DMS79 treated with DMSO at 0.1 percent for 48 hours (cell line): ENCODE measurements at regions not wholly inside any gene's neighbourhood (a gene's known extent, or its start where the extent isn't known, plus 50 kb on each side); places are given as distances from the start of the nearest gene placed in this dataset.

Source experiments
- DNase-seq: peaks from one replicate; lab custom pipeline; 2025; lab: John Stamatoyannopoulos, UW

- DNase-seq = no peak
These were observed 178.8 kb upstream of the C9orf72 start for GRCh38 chr9:27752069-27752468.

- DNase-seq = no peak
These were observed 182.6 kb upstream of the C9orf72 start for GRCh38 chr9:27755846-27756245.

GRCh38 chr9:27756418-27756817 is 183.1 kb upstream of the C9orf72 start:
- no peak for DNase-seq

GRCh38 chr9:27763831-27764230 is 190.6 kb upstream of the C9orf72 start:
- DNase-seq = no peak

DNA sequence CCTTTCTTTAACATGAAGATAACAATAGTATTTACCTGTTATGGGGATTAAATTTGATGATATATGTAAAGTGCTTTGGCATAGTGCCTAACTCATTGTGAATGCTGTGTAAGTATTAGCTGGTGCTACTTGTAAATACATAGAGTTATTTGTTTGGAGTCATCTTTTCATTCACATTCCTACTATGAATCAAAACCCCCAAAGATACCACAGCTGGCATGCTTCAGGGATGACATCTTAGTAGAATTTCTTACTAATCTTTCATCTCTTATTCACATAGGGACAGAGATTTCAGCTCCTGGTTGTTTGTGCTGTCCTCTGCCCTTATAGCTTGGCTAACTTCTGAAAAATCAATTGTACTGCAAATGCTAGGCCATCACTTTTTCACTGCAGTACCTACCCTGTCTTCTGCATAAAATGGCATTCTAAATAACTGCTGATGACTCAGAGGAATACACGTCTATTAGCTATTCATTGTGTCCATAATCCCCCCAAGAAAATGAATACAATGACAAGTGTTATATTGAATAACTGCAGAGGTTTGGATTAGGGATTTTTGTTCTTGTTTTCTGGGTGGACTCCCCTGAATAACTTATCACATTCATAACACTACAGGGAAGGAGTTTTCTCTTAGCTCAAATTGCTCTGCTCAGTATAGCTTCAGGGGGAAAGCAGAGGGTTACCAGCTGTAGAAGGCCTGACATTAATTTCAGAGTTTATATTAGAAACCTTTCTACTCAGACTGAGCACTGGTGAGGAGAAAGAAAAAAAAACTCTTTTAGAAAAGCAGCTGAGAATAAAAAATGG is 192.2 kb upstream of the C9orf72 start:
- no peak for DNase-seq

- no peak for DNase-seq
These were observed 193.0 kb upstream of the C9orf72 start for GRCh38 chr9:27766073-27766835.

DNA sequence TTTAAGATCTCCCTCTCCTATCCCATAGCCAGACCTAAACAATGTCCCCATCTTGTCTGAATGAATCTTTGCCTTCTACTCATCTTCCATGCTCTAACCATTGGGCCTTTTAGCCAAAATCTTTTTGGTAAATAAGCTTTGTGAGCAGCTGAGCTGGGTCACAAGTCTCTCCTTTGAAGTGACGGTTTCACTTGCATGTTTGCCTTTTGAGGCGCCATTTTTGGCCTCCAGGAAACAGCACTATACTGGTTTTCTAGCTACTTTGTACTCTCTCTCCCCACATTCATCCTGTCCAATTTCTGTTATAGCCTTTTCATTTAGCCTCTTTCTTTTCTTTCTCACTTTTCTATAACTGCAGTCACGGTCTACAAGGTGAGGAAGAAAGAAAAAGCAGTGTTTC is 195.5 kb upstream of the C9orf72 start:
- no peak for DNase-seq

DNA sequence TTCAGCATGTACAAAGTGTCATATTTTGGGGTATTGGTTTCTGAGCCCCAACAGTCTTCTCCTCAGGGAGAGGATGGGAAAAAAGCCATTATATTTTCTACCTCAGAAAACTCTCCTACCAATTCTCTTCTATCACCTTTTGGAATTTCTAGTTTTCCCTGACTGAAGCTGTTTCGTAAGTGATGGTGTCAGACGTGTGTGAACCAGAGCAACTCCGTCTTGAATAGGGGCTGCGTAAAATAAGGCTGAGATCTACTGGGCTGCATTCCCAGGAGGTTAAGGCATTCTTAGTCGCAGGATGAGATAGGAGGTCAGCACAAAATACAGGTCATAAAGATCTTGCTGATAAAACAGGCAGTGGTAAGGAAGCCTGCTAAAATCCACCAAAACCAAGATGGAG is 197.3 kb upstream of the C9orf72 start:
- no peak for DNase-seq

GRCh38 chr9:27771803-27772545 is 198.7 kb upstream of the C9orf72 start:
- no peak for DNase-seq

- DNase-seq = no peak
These were observed 211.8 kb upstream of the C9orf72 start for GRCh38 chr9:27784847-27785713.

- DNase-seq = no peak
These were observed 212.4 kb upstream of the C9orf72 start for GRCh38 chr9:27785714-27786100.

DNA sequence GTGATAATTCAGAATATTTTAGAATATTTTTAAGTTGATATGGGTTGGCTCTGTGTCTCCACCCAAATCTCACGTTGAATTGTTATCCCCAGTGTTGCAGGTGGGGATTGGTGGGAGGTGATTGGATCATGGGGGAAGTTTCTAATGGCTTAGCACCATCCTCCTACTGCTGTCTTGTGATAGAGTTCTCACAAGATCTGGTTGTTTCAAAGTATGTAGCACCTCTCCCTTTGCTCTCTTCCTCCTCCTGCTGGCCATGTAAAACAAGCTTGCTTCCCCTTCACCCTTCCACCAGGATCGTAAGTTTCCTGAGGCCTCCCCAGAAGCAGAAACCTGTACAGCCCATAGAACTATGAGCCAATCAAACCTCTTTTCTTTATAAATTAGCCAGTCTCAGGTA is 214.6 kb upstream of the C9orf72 start:
- no peak for DNase-seq

GRCh38 chr9:27791311-27791710 is 218.0 kb upstream of the C9orf72 start:
- DNase-seq = no peak

- DNase-seq = no peak
These were observed 219.8 kb upstream of the C9orf72 start for GRCh38 chr9:27792971-27793689.

- no peak for DNase-seq
These were observed 226.0 kb upstream of the C9orf72 start for GRCh38 chr9:27799326-27799725.

DNA sequence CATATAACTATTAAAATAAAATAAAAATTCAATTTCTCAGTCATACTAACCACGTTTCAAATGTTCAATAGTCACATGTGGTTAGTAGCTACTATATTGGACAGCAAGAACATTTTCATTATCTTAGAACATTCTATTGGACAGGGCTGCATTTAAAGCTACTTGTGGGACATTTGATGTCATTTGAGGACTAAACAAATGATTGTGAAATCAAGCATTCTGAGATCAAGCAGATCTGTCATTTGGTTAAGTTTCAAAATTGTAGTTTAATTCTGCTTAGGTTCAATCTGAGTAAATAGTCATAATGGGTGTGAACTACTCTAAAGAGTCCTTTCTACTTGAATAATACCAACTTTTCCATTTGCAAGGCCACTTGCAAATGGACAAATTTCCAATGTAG is 226.9 kb upstream of the C9orf72 start:
- DNase-seq = no peak

GRCh38 chr9:27800692-27801370 is 227.6 kb upstream of the C9orf72 start:
- no peak for DNase-seq

GRCh38 chr9:27801545-27801944 is 228.3 kb upstream of the C9orf72 start:
- no peak for DNase-seq

GRCh38 chr9:27802418-27802817 is 229.1 kb upstream of the C9orf72 start:
- DNase-seq = no peak

- DNase-seq = no peak
These were observed 235.6 kb upstream of the C9orf72 start for GRCh38 chr9:27808864-27809263.

DNA sequence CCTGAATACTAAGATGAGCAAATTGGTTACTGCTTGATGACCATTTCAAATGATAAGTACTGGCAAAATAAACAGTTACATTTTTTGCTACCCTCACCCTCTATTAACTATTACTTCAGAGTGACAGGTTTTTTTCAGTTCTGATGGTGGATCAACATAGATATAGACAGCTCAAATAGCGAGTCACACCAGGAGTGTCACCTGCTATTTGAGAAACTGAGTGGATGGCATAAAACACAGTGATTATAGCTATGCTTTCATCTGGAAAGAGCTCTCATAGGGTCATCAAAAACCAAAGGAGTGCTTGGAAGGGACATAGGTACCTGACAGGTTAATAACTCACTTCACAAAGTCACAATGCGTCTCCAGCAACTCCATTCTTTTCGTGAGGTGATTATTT is 244.5 kb upstream of the C9orf72 start:
- no peak for DNase-seq
